Lower lobe of right lung (tissue), 2 donors: ENCODE measurements at regions not wholly inside any gene's neighbourhood (a gene's known extent, or its start where the extent isn't known, plus 50 kb on each side); places are given as distances from the start of the nearest gene placed in this dataset.

Experiments
- ATAC-seq, 2 donors: fragments of 200-7000 bp; cut with Tn5 transposase; one replicate each; pipeline ENCODE4 v1.9.1; 2020 to 2022; ENCODE audit warnings: mild to moderate bottlenecking in 2 of 2, moderate library complexity in 2 of 2
- DNase-seq: peaks from one replicate; pipeline ENCODE4 v3.0.0-alpha.2; 2020
- H3K27ac ChIP-seq: fragments of 200-600 bp; one replicate; pipeline ENCODE4 v1.8.0; 2022
- H3K27me3 ChIP-seq: fragments of 200-600 bp; one replicate; pipeline ENCODE4 v1.8.0; 2022; ENCODE audit warnings: low read depth
- H3K36me3 ChIP-seq: fragments of 200-600 bp; one replicate; pipeline ENCODE4 v1.8.0; 2022; ENCODE audit warnings: mild to moderate bottlenecking
- H3K4me1 ChIP-seq: fragments of 200-600 bp; one replicate; pipeline ENCODE4 v1.8.0; 2022
- H3K4me3 ChIP-seq: fragments of 200-600 bp; one replicate; pipeline ENCODE4 v1.8.0; 2022; ENCODE audit warnings: mild to moderate bottlenecking
- H3K9me3 ChIP-seq: fragments of 200-600 bp; one replicate; pipeline ENCODE4 v1.8.0; 2022
- CTCF ChIP-seq: fragments of 200-600 bp; IDR thresholded peaks from one replicate; pipeline ENCODE4 v1.8.0; 2022; ENCODE audit warnings: antibody characterized with exemption, mild to moderate bottlenecking
- intact Hi-C: fragments of 100-400 bp; cut with DNase I; formaldehyde crosslinking; loops from one replicate; pipeline ENCODE4 v1.11.0; 2022
- donor health status: DM: no; HTN: yes; CAD: no; lungs with severe emphysema.

- ATAC-seq (peak in 1 of 2 donors; percentile 32), DNase-seq (no peak)
- intact Hi-C loops = no loop called here
- Histone ChIP-seq H3K4me1 (no peaks in the 10 kb centered on the region), H3K27ac (no peak overlapping the region), H3K27me3 (no peaks in the 10 kb centered on the region), H3K9me3 (no peaks in the 10 kb centered on the region), H3K4me3 (no peak overlapping the region), H3K36me3 (no peaks in the 10 kb centered on the region)
- TF ChIP-seq CTCF = no peak
Observed at GRCh38 chr13:72295153-72295552, 428.1 kb upstream of the DACH1 start.

- DNase-seq (no peak), ATAC-seq (no peak)
- no peak for TF ChIP-seq CTCF
- Histone ChIP-seq H3K4me1 (no peaks in the 10 kb centered on the region), H3K36me3 (no peaks in the 10 kb centered on the region), H3K27ac (no peak overlapping the region), H3K9me3 (no peaks in the 10 kb centered on the region), H3K4me3 (no peak overlapping the region), H3K27me3 (no peaks in the 10 kb centered on the region)
- intact Hi-C loops = no loop called here
Observed at GRCh38 chr13:72293206-72293605, 426.2 kb upstream of the DACH1 start.

- H3K4me1 ChIP-seq = no peaks in the 10 kb centered on the region
- intact Hi-C loops = no loop called here
- H3K9me3 ChIP-seq = no peaks in the 10 kb centered on the region
- ATAC-seq (no peak), DNase-seq (no peak)
- H3K36me3 ChIP-seq = no peaks in the 10 kb centered on the region
- H3K4me3 ChIP-seq = no peak overlapping the region
- H3K27ac ChIP-seq = no peak overlapping the region
- no peaks in the 10 kb centered on the region for H3K27me3 ChIP-seq
- TF ChIP-seq CTCF = no peak
Observed at GRCh38 chr13:72290962-72291681, 424.1 kb upstream of the DACH1 start.

GRCh38 chr13:72286421-72286820 lies 419.4 kb upstream of the DACH1 start:
- ATAC-seq = no peak
- no peaks in the 10 kb centered on the region for H3K9me3 ChIP-seq
- no peaks in the 10 kb centered on the region for H3K27me3 ChIP-seq
- H3K36me3 ChIP-seq = no peaks in the 10 kb centered on the region
- H3K4me1 ChIP-seq = no peaks in the 10 kb centered on the region
- H3K27ac ChIP-seq = no peak overlapping the region
- no peak overlapping the region for H3K4me3 ChIP-seq
- TF ChIP-seq CTCF = no peak
- intact Hi-C loops = no loop called here
- DNase-seq = no peak

GRCh38 chr13:72284791-72285190 lies 417.8 kb upstream of the DACH1 start:
- Histone ChIP-seq H3K27ac (no peak overlapping the region), H3K36me3 (no peaks in the 10 kb centered on the region), H3K27me3 (no peaks in the 10 kb centered on the region), H3K4me3 (no peak overlapping the region), H3K9me3 (no peaks in the 10 kb centered on the region), H3K4me1 (no peaks in the 10 kb centered on the region)
- TF ChIP-seq CTCF = no peak
- intact Hi-C loops = no loop called here
- ATAC-seq = no peak
- DNase-seq = no peak
